GM12878 (cell line): ENCODE measurements at regions not wholly inside any gene's neighbourhood (a gene's known extent, or its start where the extent isn't known, plus 50 kb on each side); places are given as distances from the start of the nearest gene placed in this dataset.

Experiments
- ATAC-seq: fragments of 200-7000 bp; cut with Tn5 transposase; 3 replicates; pipeline ENCODE4 v1.9.1; 2020; ENCODE audit warnings: mild to moderate bottlenecking, moderate library complexity
- BruUV-seq: library from RNA; stranded (reverse); fragments of 400-500 nt; replicated peaks from 2 replicates; lab custom pipeline; 2021; lab: Mats Ljungman, UMichigan
- CTCF ChIA-PET: fragments of 300-600 bp; sonication (Branson Sonifier 250); formaldehyde crosslinking; extraction: SDS; loops from one replicate; lab custom pipeline; 2021; ENCODE audit warnings: inconsistent platforms; lab: Yijun Ruan, JAX
- POLR2A ChIA-PET: fragments of 350-600 bp; formaldehyde crosslinking; extraction: SDS; loops from one replicate; lab custom pipeline; 2021; ENCODE audit warnings: inconsistent platforms; lab: Charles Lee
- RAD21 ChIA-PET: fragments of 300-600 bp; sonication (Branson Sonifier 250); formaldehyde crosslinking; loops from one replicate; lab custom pipeline; 2023; ENCODE audit warnings: antibody characterized with exemption; ENCODE audit not compliant: unreplicated experiment; lab: Charles Lee
- SMC1A ChIA-PET: fragments of 300-600 bp; sonication (Branson Sonifier 250); formaldehyde crosslinking; loops from one replicate; lab custom pipeline; 2023; ENCODE audit not compliant: unreplicated experiment, uncharacterized antibody; lab: Charles Lee
- DNase-seq: peaks from one replicate; pipeline ENCODE4 v3.0.0-alpha.2; 2011; ENCODE audit warnings: low read depth, low spot score
- FAIRE-seq: peaks from 3 replicates; lab custom pipeline; 2011; peaks lifted over from hg19 to GRCh38; lab: Jason Lieb, UNC
- H2AFZ ChIP-seq: 2 replicates; pipeline ENCODE4 v1.6.0; 2011; ENCODE audit warnings: low read depth, low read length, control low read depth; ENCODE audit not compliant: control insufficient read depth
- H3K27ac ChIP-seq: 2 replicates; pipeline ENCODE4 v1.5.1; 2011; ENCODE audit warnings: control low read depth; ENCODE audit not compliant: control insufficient read depth, insufficient read depth
- H3K27me3 ChIP-seq, 2 experiments: replicated peaks in 1 of 2; 2 replicates each; pipeline versions ENCODE4 v1.6.0 to v1.6.1; 2011; ENCODE audit warnings: low read length in 1 of 2; ENCODE audit not compliant: control insufficient read depth in 2 of 2, insufficient read depth in 2 of 2
- H3K36me3 ChIP-seq, 2 experiments: 2 replicates each; pipeline ENCODE4 v1.5.1; 2011; ENCODE audit warnings: low read length in 1 of 2; ENCODE audit not compliant: control insufficient read depth in 2 of 2, insufficient read depth in 2 of 2
- H3K4me1 ChIP-seq: 2 replicates; pipeline ENCODE4 v1.6.1; 2011; ENCODE audit warnings: mild to moderate bottlenecking, low read length, moderate library complexity, mixed read lengths; ENCODE audit not compliant: control insufficient read depth, insufficient read depth
- H3K4me2 ChIP-seq: 2 replicates; pipeline ENCODE4 v1.6.0; 2011; ENCODE audit warnings: control low read depth; ENCODE audit not compliant: control insufficient read depth, insufficient read depth
- H3K4me3 ChIP-seq: fragments of 200-600 bp; sonication (generic); 2 replicates; pipeline ENCODE4 v1.5.1; 2016
- H3K79me2 ChIP-seq: 2 replicates; pipeline ENCODE4 v1.6.0; 2011; ENCODE audit warnings: low read length; ENCODE audit not compliant: control insufficient read depth, insufficient read depth
- H3K9ac ChIP-seq: 2 replicates; pipeline ENCODE4 v1.8.0; 2011; ENCODE audit warnings: low read length, control low read depth, mixed read lengths; ENCODE audit not compliant: control insufficient read depth, insufficient read depth
- H3K9me3 ChIP-seq: replicated peaks from 3 replicates; pipeline ENCODE4 v1.5.1; 2011; ENCODE audit warnings: mild to moderate bottlenecking, low read length; ENCODE audit not compliant: control insufficient read depth, insufficient read depth
- H4K20me1 ChIP-seq: 2 replicates; pipeline ENCODE4 v1.6.0; 2011; ENCODE audit not compliant: control insufficient read depth, insufficient read depth
- BMI1 ChIP-seq: fragments of 450-650 bp; IDR thresholded peaks from 2 replicates; pipeline ENCODE4 v1.6.1; 2016; ENCODE audit warnings: mild to moderate bottlenecking, moderate library complexity, borderline replicate concordance
- E2F4 ChIP-seq: IDR thresholded peaks from 2 replicates; pipeline ENCODE4 v1.6.1; 2012; ENCODE audit warnings: low read depth, low read length, improper control_type of control experiment
- HCFC1 ChIP-seq: fragments of 150-350 bp; IDR thresholded peaks from 2 replicates; pipeline ENCODE4 v1.6.1; 2014; ENCODE audit warnings: low read length
- MEF2A ChIP-seq: IDR thresholded peaks from 2 replicates; pipeline ENCODE4 v1.6.1; 2011; ENCODE audit warnings: low read depth, mild to moderate bottlenecking, low read length, moderate library complexity; ENCODE audit not compliant: insufficient read depth
- NRF1 ChIP-seq: conservative IDR thresholded peaks from 2 replicates; pipeline ENCODE4 v1.6.1; 2011; ENCODE audit warnings: mild to moderate bottlenecking, low read depth, low read length, improper control_type of control experiment
- PML ChIP-seq: IDR thresholded peaks from 2 replicates; pipeline ENCODE4 v1.6.1; 2012; ENCODE audit warnings: low read length, inconsistent platforms
- RAD51 ChIP-seq: fragments of 450-650 bp; IDR thresholded peaks from 2 replicates; pipeline ENCODE4 v1.6.1; 2016; ENCODE audit warnings: moderate library complexity, mild to moderate bottlenecking, inconsistent platforms
- SIN3A ChIP-seq: IDR thresholded peaks from 2 replicates; pipeline ENCODE4 v1.6.1; 2012; ENCODE audit warnings: low read depth, low read length, improper control_type of control experiment
- SMARCA5 ChIP-seq: fragments of 450-650 bp; IDR thresholded peaks from 2 replicates; pipeline ENCODE4 v1.6.1; 2017; ENCODE audit warnings: mild to moderate bottlenecking
- SRF ChIP-seq, 2 experiments: IDR thresholded peaks; 2 replicates each; pipeline ENCODE4 v1.6.1; 2011; ENCODE audit warnings: low read depth in 2 of 2, low read length in 2 of 2, mild to moderate bottlenecking in 1 of 2, moderate library complexity in 1 of 2
- STAT1 ChIP-seq: fragments of 450-650 bp; conservative IDR thresholded peaks from 2 replicates; pipeline ENCODE4 v1.6.1; 2014; ENCODE audit warnings: antibody characterized with exemption, mild to moderate bottlenecking
- STAT3 ChIP-seq: IDR thresholded peaks from 2 replicates; pipeline ENCODE4 v1.6.1; 2011; ENCODE audit warnings: low read depth, low read length, improper control_type of control experiment
- TCF7 ChIP-seq: IDR thresholded peaks from 2 replicates; pipeline ENCODE4 v1.6.1; 2014; ENCODE audit warnings: antibody characterized with exemption, borderline replicate concordance
- ZNF384 ChIP-seq: IDR thresholded peaks from 2 replicates; pipeline ENCODE4 v1.6.1; 2012; ENCODE audit warnings: low read depth, mild to moderate bottlenecking, low read length, improper control_type of control experiment, borderline replicate concordance
- WGBS: methylation state at CpG from one replicate; pipeline ENCODE4 v1.1.6; 2016; ENCODE audit warnings: low lambda C conversion rate; ENCODE audit not compliant: insufficient replicate concordance, insufficient coverage; ENCODE audit errors: missing lambda C conversion rate; 5-methylcytosine and 5-hydroxymethylcytosine counted together
- in situ Hi-C: fragments of 300-500 bp; cut with MboI; formaldehyde crosslinking; loops from 9 replicates; pipeline ENCODE4 v1.14.3; 2018; ENCODE audit warnings: mixed read lengths
- intact Hi-C: fragments of 100-400 bp; cut with micrococcal nuclease; formaldehyde crosslinking; loops from one replicate; pipeline ENCODE4 v1.14.2; 2022; ENCODE audit not compliant: unreplicated experiment

- 0% methylated on average over 1 of the region's 1 CpG for WGBS
- Histone ChIP-seq H3K27ac (no peak overlapping the region), H3K4me3 (no peak overlapping the region)
- no peak for ATAC-seq
- CTCF ChIA-PET = interaction anchor here (1.2 to 1.6 kb wide), 2 partner anchors 94 to 482 kb away, joined by 3 to 4 read pairs; no protein-coding TSS in a partner anchor
- TF ChIP-seq STAT1 (no peak), RAD51 (no peak), MEF2A (no peak), HCFC1 (no peak)
- TF ChIP-seq, all 136 proteins: peak for 0
- Histone ChIP-seq H3K4me2 (no peak overlapping the region), H3K27me3 (no peaks in the 10 kb centered on the region), H3K4me1 (no peaks in the 10 kb centered on the region), H4K20me1 (no peaks in the 10 kb centered on the region), H3K9me3 (no peaks in the 10 kb centered on the region; the same call in 2 of the 3 replicates), H3K36me3 (no peaks in the 10 kb centered on the region), H2AFZ (no peak overlapping the region), H3K79me2 (no peaks in the 10 kb centered on the region), H3K9ac (no peak overlapping the region)
- RAD21 ChIA-PET = no interaction called here
- in situ Hi-C loops = no loop called here
- no peak for FAIRE-seq
- POLR2A ChIA-PET = no interaction called here
- intact Hi-C loops = loop anchor here (10.0 kb wide), 1 partner anchor 171 kb away; no protein-coding TSS in a partner anchor
- no TSS peak for BruUV-seq
- SMC1A ChIA-PET = interaction anchor here (0.7 kb wide), 1 partner anchor 102 kb away, joined by 3 read pairs; no protein-coding TSS in a partner anchor
- DNase-seq = no peak
Measured at GRCh38 chr9:79473704-79474103, 98.1 kb upstream of the TLE4 start.

- no peak for DNase-seq
- no peaks in the 10 kb centered on the region; the same call in 2 of the 3 replicates for H3K9me3 ChIP-seq
- H3K36me3 ChIP-seq = no peaks in the 10 kb centered on the region
- ChIA-PET CTCF (no interaction called here), POLR2A (no interaction called here), SMC1A (no interaction called here), RAD21 (interaction anchor here (2.5 kb wide), 1 partner anchor 94 kb away, joined by 10 read pairs; the partner anchor contains the start of gene TLE4)
- H2AFZ ChIP-seq = no peak overlapping the region
- no peak overlapping the region for H3K9ac ChIP-seq
- no TSS peak for BruUV-seq
- H3K27ac ChIP-seq = no peak overlapping the region
- H3K4me3 ChIP-seq = no peak overlapping the region
- no peak for FAIRE-seq
- no peak for ATAC-seq
- intact Hi-C loops (loop anchor here (5.0 to 10.0 kb wide), 3 partner anchors 50 to 255 kb away; no protein-coding TSS in a partner anchor), in situ Hi-C loops (no loop called here)
- no peaks in the 10 kb centered on the region for H4K20me1 ChIP-seq
- H3K4me2 ChIP-seq = no peak overlapping the region
- no peaks in the 10 kb centered on the region for H3K4me1 ChIP-seq
- no peaks in the 10 kb centered on the region for H3K27me3 ChIP-seq
- 11% methylated on average over 3 of the region's 3 CpGs for WGBS
- no peaks in the 10 kb centered on the region for H3K79me2 ChIP-seq
- TF ChIP-seq SRF (IDR thresholded peaks at IDR 0.05; ENCODE audit: low read depth in 2 of 2, low read length in 2 of 2) (no peak), SMARCA5 (no peak), NRF1 (no peak), STAT3 (no peak), SIN3A (no peak), E2F4 (no peak), TCF7 (no peak), BMI1 (no peak), ZNF384 (no peak), PML (no peak)
Measured at GRCh38 chr9:79477241-79477840, 94.4 kb upstream of the TLE4 start.
